SJSA1 (cell line): ENCODE measurements at regions not wholly inside any gene's neighbourhood (a gene's known extent, or its start where the extent isn't known, plus 50 kb on each side); places are given as distances from the start of the nearest gene placed in this dataset.

ENCODE experiments used
- DNase-seq, 2 experiments: peaks; one replicate each; pipeline ENCODE4 v3.0.0-alpha.2; 2015 to 2020; ENCODE audit warnings: low spot score in 2 of 2, low read depth in 1 of 2
- H3K27ac ChIP-seq: fragments of 250-450 bp; sonication (Bioruptor Pico); 2 replicates; pipeline ENCODE4 v1.5.1; 2020; ENCODE audit warnings: mild to moderate bottlenecking, moderate library complexity
- H3K27me3 ChIP-seq: fragments of 250-450 bp; sonication (Bioruptor Pico); replicated peaks from 2 replicates; pipeline ENCODE4 v1.5.1; 2020; ENCODE audit warnings: mild to moderate bottlenecking, moderate library complexity
- H3K36me3 ChIP-seq: fragments of 250-450 bp; sonication (Bioruptor Pico); 2 replicates; pipeline ENCODE4 v1.5.1; 2020; ENCODE audit warnings: mild to moderate bottlenecking
- H3K4me1 ChIP-seq: fragments of 250-450 bp; sonication (Bioruptor Pico); replicated peaks from 2 replicates; pipeline ENCODE4 v1.6.1; 2021; ENCODE audit warnings: mild to moderate bottlenecking
- H3K4me3 ChIP-seq: fragments of 250-450 bp; sonication (Bioruptor Pico); 2 replicates; pipeline ENCODE4 v1.5.1; 2020; ENCODE audit warnings: mild to moderate bottlenecking
- H3K9me3 ChIP-seq: fragments of 250-450 bp; sonication (Bioruptor Pico); replicated peaks from 2 replicates; pipeline ENCODE4 v1.5.1; 2020; ENCODE audit warnings: mild to moderate bottlenecking

DNA sequence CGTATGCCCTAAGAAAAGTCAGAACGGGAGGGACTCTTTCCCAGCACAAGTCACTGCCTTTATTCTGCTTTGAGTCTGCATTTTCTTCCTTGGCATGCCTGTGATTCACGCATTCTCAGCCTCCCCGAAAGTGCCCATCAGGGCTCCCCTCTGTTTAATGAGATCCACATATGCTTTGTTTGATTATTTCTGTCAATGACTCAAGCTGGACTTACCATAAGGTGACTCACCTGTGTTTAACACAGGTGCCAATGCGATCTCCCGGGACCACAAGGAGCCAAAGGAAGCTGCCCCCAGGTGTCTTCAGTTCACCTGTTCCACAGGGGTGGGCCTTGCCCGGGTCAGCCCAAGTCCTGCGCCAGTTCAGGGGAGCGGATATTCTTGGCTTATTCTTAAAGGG lies 386.0 kb upstream of the SHH start:
- peaks cover 60% of the 10 kb centered on the region for H3K27me3 ChIP-seq
- DNase-seq = no peak
- H3K9me3 ChIP-seq = no peaks in the 10 kb centered on the region
- H3K36me3 ChIP-seq = no peaks in the 10 kb centered on the region
- H3K4me3 ChIP-seq = no peak overlapping the region
- H3K27ac ChIP-seq = no peak overlapping the region
- H3K4me1 ChIP-seq = no peaks in the 10 kb centered on the region

DNA sequence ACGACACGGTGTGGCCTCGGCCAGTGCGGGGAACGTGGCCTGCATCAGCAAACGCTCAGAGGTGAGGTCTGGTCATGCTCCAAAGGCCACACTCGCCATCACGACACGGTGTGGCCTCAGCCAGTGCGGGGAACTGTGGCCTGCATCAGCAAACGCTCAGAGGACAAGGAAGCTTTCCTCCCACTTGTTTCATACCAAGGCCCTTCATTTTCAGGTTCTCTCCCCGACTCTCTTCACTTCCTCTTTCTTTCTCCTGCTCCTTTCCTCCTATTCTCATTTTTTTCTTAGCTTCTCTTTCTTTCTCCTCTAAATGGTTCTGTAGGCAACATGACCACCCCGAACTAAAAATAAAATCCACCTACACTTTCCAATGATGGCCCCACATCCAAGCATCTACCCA lies 384.4 kb upstream of the SHH start:
- Histone ChIP-seq H3K36me3 (no peaks in the 10 kb centered on the region), H3K27me3 (peaks cover 47% of the 10 kb centered on the region), H3K9me3 (no peaks in the 10 kb centered on the region)

DNA sequence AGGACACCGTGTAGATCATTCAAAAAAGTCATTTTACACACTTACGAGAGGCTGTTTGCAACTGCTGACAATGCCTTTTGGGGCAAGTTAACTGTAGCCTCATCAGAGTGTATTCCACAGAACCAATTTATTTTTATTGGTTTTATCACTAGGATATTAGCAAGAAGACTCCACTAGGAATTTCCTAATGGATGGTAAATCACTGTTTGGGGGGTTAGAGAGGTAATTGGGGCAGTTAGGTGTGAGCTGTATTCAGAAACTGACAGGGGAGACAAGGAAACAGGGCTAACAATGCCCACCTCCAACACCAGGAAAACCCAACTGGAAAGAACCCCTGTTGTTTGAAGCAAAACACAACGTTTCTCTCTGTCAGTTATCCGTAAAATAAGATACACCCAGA lies 383.0 kb upstream of the SHH start:
- peaks cover 40% of the 10 kb centered on the region for H3K27me3 ChIP-seq
- no peak for DNase-seq
- H3K4me3 ChIP-seq = no peak overlapping the region
- H3K4me1 ChIP-seq = no peaks in the 10 kb centered on the region
- H3K27ac ChIP-seq = no peak overlapping the region
- no peaks in the 10 kb centered on the region for H3K9me3 ChIP-seq
- no peaks in the 10 kb centered on the region for H3K36me3 ChIP-seq

More for the DNA sequence above, 384.4 kb upstream of the SHH start:
- H3K4me1 ChIP-seq = no peaks in the 10 kb centered on the region
- no peak overlapping the region for H3K4me3 ChIP-seq
- DNase-seq = no peak
- H3K27ac ChIP-seq = no peak overlapping the region

DNA sequence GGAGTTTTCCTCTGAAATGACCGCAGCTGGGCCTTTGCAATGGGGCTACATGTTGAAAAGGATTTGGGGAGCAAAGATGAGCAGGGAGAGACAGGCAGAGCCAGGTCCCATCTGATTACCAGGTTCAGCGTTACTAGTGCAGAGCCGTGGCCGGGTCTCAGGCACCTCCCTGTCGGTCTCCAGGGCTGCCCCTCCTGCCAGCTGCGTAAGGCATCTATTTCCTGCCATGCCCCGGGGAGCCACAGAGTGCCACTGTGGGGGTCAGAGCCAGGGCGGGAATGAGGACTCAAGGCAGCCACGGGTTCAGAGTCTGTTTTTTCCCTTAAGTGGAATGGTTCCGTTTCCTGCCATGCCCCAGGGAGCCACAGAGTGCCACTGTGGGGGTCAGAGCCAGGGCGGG lies 382.6 kb upstream of the SHH start:
- Histone ChIP-seq H3K9me3 (no peaks in the 10 kb centered on the region), H3K4me3 (no peak overlapping the region), H3K27me3 (peaks cover 40% of the 10 kb centered on the region), H3K27ac (no peak overlapping the region), H3K36me3 (no peaks in the 10 kb centered on the region), H3K4me1 (no peaks in the 10 kb centered on the region)
- DNase-seq = no peak

DNA sequence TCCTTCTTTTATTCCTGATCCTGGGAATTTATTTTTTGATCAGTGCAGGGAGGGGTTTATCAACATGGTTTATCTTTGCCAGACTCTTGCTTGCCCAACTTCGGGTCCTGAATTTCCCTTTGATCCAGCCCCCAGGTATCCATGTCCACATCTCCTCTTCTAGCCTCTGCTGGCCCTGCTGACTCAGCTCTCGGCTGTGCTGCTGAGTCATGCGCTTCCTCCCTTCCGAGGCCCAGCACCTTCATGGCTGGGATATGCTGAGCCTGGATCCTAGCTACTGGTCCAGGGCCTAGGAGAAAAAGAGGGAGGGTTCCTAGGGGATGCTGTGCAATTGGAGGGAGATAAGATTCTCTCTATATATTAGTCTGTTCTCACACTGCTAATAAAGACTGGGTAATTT lies 380.7 kb upstream of the SHH start:
- Histone ChIP-seq H3K27ac (no peak overlapping the region), H3K9me3 (no peaks in the 10 kb centered on the region), H3K27me3 (peaks cover 25% of the 10 kb centered on the region), H3K4me3 (no peak overlapping the region), H3K36me3 (no peaks in the 10 kb centered on the region), H3K4me1 (no peaks in the 10 kb centered on the region)
- no peak for DNase-seq

DNA sequence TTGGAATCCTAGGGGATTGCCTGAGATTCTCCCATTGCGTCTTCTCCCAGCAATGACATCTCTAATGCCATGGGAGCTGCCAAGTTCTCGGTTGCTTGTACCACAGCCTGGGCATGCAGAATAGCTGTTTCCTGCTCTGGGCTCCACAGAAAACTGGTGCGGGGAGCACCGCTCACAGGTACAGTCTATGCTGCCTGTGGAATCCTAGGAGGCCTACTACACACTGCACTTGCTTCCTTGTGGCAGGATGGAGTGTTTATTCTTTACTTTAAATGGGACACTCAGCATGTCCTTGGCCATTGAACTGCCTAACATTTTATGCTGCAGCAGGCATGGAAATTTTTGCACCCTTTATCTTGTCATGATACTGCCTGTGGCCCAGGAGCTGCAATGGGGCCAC lies 378.8 kb upstream of the SHH start:
- no peak for DNase-seq
- Histone ChIP-seq H3K4me1 (no peaks in the 10 kb centered on the region), H3K9me3 (no peaks in the 10 kb centered on the region), H3K27ac (no peak overlapping the region), H3K4me3 (no peak overlapping the region), H3K36me3 (no peaks in the 10 kb centered on the region), H3K27me3 (peaks cover 19% of the 10 kb centered on the region)

DNA sequence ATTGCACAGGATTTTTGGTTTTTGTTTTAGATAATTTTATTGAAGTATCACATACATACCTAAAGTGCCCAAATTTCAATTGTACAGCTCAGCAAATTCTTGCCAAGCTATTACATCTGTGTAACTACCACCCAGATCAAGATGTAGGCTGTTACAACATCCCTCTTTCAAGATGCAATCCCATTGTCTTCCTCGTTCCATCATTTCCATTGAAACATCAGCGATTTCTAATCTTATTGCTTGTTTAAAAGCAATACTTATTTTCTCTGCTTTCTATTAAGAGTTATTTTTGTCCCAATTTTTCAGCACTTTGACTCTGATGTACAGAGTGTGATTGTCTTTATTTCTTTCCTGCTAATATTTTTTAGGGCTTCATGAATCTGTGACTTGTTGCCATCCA lies 372.8 kb upstream of the SHH start:
- DNase-seq = no peak
- no peak overlapping the region for H3K4me3 ChIP-seq
- peaks cover 7% of the 10 kb centered on the region; the same call in 1 of the 2 replicates for H3K27me3 ChIP-seq
- H3K9me3 ChIP-seq = no peaks in the 10 kb centered on the region
- no peak overlapping the region for H3K27ac ChIP-seq
- H3K36me3 ChIP-seq = no peaks in the 10 kb centered on the region
- no peaks in the 10 kb centered on the region for H3K4me1 ChIP-seq

DNA sequence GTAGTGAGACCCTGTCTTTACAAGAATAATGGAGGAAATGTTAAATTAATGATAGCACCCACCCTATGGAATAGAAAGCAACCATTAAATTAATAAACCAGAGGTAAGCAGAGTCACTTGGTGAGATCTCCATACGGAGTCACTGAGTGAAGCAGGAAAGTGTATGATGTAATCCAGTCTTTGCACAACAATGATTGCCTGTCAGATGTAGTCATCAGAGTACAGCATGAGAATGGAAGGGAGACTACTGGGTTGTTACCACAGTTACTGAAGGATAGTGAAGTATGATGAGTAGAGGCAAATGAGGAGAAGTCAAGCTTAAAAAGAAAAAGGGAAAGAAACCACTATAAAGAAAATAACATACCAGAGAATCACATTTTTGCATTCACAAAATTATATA lies 371.9 kb upstream of the SHH start:
- H3K27ac ChIP-seq = no peak overlapping the region
- H3K4me3 ChIP-seq = no peak overlapping the region
- H3K27me3 ChIP-seq = peaks cover 7% of the 10 kb centered on the region; the same call in 1 of the 2 replicates
- H3K9me3 ChIP-seq = no peaks in the 10 kb centered on the region
- DNase-seq = no peak
- no peaks in the 10 kb centered on the region for H3K36me3 ChIP-seq
- H3K4me1 ChIP-seq = no peaks in the 10 kb centered on the region

DNA sequence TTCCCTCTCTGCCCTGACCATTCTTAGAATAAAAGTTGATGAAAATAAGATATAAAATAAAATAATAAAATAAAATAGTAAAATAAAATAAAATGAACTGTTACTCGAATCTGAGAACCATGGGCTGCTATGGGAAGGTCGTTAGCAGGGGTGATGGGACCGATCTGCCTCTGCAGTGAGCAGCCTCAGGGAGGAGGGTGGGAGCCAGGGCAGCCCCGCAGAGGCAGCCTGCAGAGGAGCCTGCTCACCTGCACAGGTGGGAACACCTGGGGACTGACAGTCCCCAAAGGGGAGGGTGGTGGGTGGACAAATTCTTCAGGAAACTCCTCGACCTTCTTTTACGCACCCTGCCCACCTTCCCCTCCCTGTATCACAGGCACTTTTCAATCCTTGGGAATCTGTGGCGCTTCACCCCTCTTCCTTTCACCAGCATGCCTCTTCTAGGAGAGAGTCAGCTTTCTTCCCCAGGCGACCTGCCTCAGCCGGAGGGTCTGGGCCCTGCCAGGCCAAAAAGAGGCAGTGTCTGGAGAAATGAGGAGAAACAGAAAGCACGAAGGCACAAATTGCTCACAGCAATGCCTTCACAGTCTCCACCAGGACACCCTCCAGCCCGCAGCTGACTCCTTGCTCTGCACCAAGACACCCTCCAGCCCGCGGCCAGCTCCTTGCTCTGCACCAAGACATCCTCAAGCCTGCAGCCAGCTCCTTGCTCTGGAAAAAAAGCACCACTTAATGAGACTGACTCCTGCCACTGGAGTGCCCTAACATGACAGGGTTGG lies 368.4 kb upstream of the SHH start:
- no peak for DNase-seq
- Histone ChIP-seq H3K27ac (no peak overlapping the region), H3K36me3 (no peaks in the 10 kb centered on the region), H3K4me1 (no peaks in the 10 kb centered on the region), H3K27me3 (peaks cover 8% of the 10 kb centered on the region; the same call in 1 of the 2 replicates), H3K9me3 (no peaks in the 10 kb centered on the region), H3K4me3 (no peak overlapping the region)

DNA sequence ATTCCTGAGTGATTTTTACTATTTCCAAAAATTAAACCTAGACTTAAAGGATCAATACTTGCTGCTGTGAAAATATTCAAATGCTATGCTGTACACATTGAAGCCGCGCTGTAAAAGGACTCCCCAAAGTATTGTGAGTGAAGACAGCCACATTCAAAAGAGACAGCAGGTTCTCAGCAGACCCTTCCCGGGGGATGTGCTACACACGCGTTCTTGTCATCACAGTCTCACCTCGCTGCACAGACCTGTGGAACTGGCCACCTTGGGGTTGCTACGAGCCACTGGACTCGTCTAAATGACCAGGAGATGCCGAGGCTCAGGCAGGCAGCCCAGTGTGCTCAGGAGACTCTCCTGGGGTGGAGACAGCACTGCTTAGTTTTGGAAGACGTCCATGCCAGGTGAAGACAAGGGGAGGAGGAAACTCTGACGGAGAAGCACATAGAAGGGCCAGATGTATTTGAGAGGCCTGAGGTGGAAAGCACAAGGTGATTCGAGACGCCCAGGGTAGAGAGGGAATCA lies 367.7 kb upstream of the SHH start:
- H3K27ac ChIP-seq = no peak overlapping the region
- no peak overlapping the region for H3K4me3 ChIP-seq
- H3K27me3 ChIP-seq = peaks cover 8% of the 10 kb centered on the region; the same call in 1 of the 2 replicates
- no peaks in the 10 kb centered on the region for H3K4me1 ChIP-seq
- H3K9me3 ChIP-seq = no peaks in the 10 kb centered on the region
- DNase-seq = no peak
- no peaks in the 10 kb centered on the region for H3K36me3 ChIP-seq

DNA sequence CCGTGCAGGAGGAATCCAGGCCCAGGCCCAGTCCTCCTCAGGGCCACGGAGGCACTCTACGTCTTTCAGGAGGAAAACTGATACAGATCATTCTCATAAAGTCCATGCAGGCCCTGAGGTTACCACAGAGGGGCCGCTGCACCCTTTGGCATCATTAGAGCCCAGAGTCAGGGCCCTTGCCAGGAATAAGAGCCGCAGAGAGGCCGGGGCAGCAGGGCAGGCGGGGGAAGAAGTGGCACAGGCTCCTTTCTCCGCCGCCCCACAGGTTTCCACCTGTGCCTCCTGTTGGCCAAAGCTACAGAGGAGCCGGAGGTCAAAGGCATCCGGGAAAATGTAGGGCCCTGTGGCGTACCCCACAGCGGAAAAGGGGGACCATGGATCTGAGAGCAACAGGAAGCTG lies 366.6 kb upstream of the SHH start:
- DNase-seq = no peak
- H3K9me3 ChIP-seq = no peaks in the 10 kb centered on the region

DNA sequence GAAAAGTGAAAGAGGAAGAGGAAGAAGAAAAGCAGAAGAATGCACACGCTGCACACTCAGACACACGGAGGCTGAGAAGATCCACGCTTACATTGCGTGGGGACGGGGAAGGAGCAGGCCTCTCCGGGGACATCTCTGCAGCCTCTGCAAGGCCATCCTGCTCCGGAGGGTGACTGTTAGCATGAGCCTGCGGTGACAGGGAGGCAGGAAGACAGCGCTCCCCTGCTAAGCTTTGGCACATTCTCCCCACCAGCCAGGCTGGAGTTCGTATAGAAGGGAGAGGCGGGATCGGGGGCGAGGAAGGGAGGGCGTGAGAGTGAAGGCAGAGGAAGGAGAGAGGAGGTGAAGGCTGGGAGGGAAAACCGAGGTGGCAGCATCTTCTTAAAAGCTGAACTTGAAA lies 366.0 kb upstream of the SHH start:
- peaks cover 18% of the 10 kb centered on the region for H3K27me3 ChIP-seq
- no peak for DNase-seq
- no peaks in the 10 kb centered on the region for H3K4me1 ChIP-seq
- no peak overlapping the region for H3K27ac ChIP-seq
- no peaks in the 10 kb centered on the region for H3K36me3 ChIP-seq
- H3K9me3 ChIP-seq = no peaks in the 10 kb centered on the region
- no peak overlapping the region for H3K4me3 ChIP-seq

More for the DNA sequence above, 366.6 kb upstream of the SHH start:
- Histone ChIP-seq H3K27ac (no peak overlapping the region), H3K4me3 (no peak overlapping the region), H3K36me3 (no peaks in the 10 kb centered on the region), H3K4me1 (no peaks in the 10 kb centered on the region), H3K27me3 (peaks cover 12% of the 10 kb centered on the region; the same call in 1 of the 2 replicates)

DNA sequence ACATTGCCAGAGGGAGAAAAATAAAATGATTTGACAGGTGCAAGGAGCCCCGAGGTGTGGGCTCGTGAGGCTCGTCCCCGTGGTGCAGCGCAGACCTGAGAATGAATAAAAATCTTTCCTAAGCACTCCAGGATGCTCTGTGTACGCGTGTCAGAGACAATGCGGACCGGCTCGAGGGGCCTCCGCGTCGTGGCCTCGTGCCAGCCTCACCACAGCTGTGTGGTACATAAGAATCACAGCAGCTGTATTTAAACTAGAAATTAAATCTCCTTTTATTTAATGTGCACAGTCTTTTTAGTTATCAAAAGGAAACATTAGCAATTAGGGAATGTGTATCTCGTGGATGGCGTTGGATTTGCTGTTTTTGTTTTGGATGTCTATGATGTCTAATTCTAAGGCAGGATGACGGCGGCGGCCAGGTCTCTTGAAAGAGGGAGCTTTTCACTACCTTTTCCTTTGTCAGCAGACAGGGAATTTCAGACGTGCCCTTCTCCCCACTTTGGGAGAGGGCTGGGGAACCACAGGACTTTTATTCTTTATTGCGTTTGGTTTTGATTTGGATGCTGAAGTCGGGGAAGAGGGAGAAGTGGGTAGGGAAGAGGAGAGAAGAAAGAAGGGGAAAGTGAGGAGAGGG lies 365.3 kb upstream of the SHH start:
- no peak for DNase-seq
- H3K36me3 ChIP-seq = no peaks in the 10 kb centered on the region
- peaks cover 18% of the 10 kb centered on the region for H3K27me3 ChIP-seq
- no peaks in the 10 kb centered on the region for H3K9me3 ChIP-seq
- H3K27ac ChIP-seq = no peak overlapping the region
- no peak overlapping the region for H3K4me3 ChIP-seq
- no peaks in the 10 kb centered on the region for H3K4me1 ChIP-seq

DNA sequence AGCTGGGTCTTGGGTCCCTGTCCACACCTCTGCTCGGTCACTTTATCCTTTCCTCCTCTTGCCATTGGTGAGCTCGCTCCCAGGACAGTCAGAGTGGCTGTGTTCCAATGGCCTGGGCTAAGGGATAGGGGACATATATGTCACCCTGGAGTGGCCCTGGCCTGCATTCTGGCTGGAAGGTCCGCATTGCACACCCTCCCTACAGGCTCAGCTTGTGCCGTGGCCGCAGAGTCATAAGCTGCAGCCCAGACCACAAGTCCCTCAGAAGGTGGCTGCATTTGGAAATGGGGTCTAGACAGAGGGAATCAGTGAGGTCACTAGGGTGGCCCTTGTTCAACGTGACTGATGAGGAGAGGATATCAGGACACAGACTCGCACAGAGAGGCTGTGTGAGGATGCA lies 363.8 kb upstream of the SHH start:
- Histone ChIP-seq H3K4me3 (no peak overlapping the region), H3K36me3 (no peaks in the 10 kb centered on the region), H3K27me3 (peaks cover 24% of the 10 kb centered on the region), H3K4me1 (no peaks in the 10 kb centered on the region), H3K9me3 (no peaks in the 10 kb centered on the region), H3K27ac (no peak overlapping the region)
- no peak for DNase-seq
